Endothelial cell of umbilical vein (primary cell): ENCODE measurements at regions not wholly inside any gene's neighbourhood (a gene's known extent, or its start where the extent isn't known, plus 50 kb on each side); places are given as distances from the start of the nearest gene placed in this dataset.

Source experiments
- EZH2 ChIP-seq: IDR thresholded peaks from 2 replicates; pipeline ENCODE4 v1.6.1; 2012; ENCODE audit warnings: borderline replicate concordance, low read depth, mild to moderate bottlenecking, moderate library complexity, low read length, inconsistent platforms; ENCODE audit not compliant: severe bottlenecking
- GATA2 ChIP-seq: IDR thresholded peaks from 2 replicates; pipeline ENCODE4 v1.7.0; 2011; ENCODE audit warnings: low read depth, mild to moderate bottlenecking, moderate library complexity, mixed read lengths, low read length; ENCODE audit not compliant: insufficient read length, insufficient read depth
- JUN ChIP-seq: IDR thresholded peaks from 2 replicates; pipeline ENCODE4 v1.6.1; 2011; ENCODE audit warnings: borderline replicate concordance, low read depth; ENCODE audit not compliant: insufficient read length, insufficient read depth
- POLR2A ChIP-seq: IDR thresholded peaks from 2 replicates; pipeline ENCODE4 v1.6.1; 2012; ENCODE audit warnings: low read depth, mild to moderate bottlenecking, control low read depth, low read length
- POLR2AphosphoS5 ChIP-seq: IDR thresholded peaks from 2 replicates; pipeline ENCODE4 v1.6.1; 2012; ENCODE audit warnings: low read depth, mild to moderate bottlenecking, control low read depth, low read length, moderate library complexity; ENCODE audit not compliant: insufficient read depth
- TF ChIP-seq, protein P1 (sequence below), 2 donors: IDR thresholded peaks; 1 replicate in 1 of 2; 2 replicates in 1 of 2; pipeline ENCODE4 v1.5.1; 2011; ENCODE audit warnings: low read length in 2 of 2, mild to moderate bottlenecking in 2 of 2, moderate library complexity in 2 of 2, control low read depth in 1 of 2, inconsistent platforms in 1 of 2, low read depth in 1 of 2; ENCODE audit not compliant: insufficient read depth in 1 of 2; ENCODE audit errors: extremely low read depth in 1 of 2
- TF ChIP-seq, protein P2 (sequence below): IDR thresholded peaks from 2 replicates; pipeline ENCODE4 v1.6.1; 2011; ENCODE audit not compliant: insufficient read depth, insufficient read length

DNA sequence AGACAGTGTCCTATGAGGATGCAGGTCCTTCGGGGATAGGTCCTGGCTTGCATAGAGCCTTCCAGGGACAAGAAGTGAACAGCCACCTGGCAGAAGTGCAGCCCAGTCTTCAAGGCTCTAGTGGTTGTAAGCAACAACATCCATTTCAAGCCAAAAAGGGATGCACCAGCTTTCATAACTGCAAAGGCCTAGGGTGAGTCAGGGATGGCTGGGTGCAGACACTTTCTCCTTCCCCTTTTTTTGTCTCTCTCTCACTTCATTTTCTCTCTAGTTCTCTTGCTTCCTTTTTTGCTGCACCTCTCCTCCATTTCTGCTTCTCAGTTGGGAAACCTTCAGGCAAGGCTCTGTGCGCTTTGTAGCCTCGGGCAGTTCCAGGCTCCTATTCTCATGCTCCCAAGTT is 196.2 kb upstream of the ZNF536 start:
- no peak for TF ChIP-seq POLR2A
- no peak for TF ChIP-seq POLR2AphosphoS5
- TF ChIP-seq, protein P1, sequence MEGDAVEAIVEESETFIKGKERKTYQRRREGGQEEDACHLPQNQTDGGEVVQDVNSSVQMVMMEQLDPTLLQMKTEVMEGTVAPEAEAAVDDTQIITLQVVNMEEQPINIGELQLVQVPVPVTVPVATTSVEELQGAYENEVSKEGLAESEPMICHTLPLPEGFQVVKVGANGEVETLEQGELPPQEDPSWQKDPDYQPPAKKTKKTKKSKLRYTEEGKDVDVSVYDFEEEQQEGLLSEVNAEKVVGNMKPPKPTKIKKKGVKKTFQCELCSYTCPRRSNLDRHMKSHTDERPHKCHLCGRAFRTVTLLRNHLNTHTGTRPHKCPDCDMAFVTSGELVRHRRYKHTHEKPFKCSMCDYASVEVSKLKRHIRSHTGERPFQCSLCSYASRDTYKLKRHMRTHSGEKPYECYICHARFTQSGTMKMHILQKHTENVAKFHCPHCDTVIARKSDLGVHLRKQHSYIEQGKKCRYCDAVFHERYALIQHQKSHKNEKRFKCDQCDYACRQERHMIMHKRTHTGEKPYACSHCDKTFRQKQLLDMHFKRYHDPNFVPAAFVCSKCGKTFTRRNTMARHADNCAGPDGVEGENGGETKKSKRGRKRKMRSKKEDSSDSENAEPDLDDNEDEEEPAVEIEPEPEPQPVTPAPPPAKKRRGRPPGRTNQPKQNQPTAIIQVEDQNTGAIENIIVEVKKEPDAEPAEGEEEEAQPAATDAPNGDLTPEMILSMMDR (IDR thresholded peaks at IDR 0.05; ENCODE audit: extremely low read depth in 1 of 2, insufficient read depth in 1 of 2, low read depth in 1 of 2, low read length in 2 of 2) = no peak
- no peak for TF ChIP-seq GATA2
- TF ChIP-seq JUN = no peak
- TF ChIP-seq EZH2 = no peak
- TF ChIP-seq, protein P2, sequence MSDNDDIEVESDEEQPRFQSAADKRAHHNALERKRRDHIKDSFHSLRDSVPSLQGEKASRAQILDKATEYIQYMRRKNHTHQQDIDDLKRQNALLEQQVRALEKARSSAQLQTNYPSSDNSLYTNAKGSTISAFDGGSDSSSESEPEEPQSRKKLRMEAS = no peak
